ENCODE measurements at regions not wholly inside any gene's neighbourhood (a gene's known extent, or its start where the extent isn't known, plus 50 kb on each side); places are given as distances from the start of the nearest gene placed in this dataset.

- ATAC-seq (ENCODE audit: insufficient read depth, low FRiP score), result no peak
- Histone ChIP-seq H3K4me1 (ENCODE audit: control insufficient read depth in 5 of 5, insufficient read depth in 5 of 5, low read length in 5 of 5) (peaks cover 6 to 19% (median 11%) of the 10 kb centered on the region in 5 donors), H3K36me3 (ENCODE audit: control insufficient read depth in 4 of 4, insufficient read depth in 4 of 4, low read length in 4 of 4) (no peaks in the 10 kb centered on the region), H3K9me3 (ENCODE audit: control insufficient read depth in 4 of 4, insufficient read depth in 3 of 4, low read length in 3 of 4) (no peaks in the 10 kb centered on the region), H3K27me3 (ENCODE audit: control insufficient read depth in 3 of 3, insufficient read depth in 3 of 3, low read length in 2 of 3) (peaks cover 0 to 22% (median 14%) of the 10 kb centered on the region in 3 donors), H3K27ac (ENCODE audit: low read depth in 1 of 2, low read length in 1 of 2) (peak overlapping the region in 1 of 2 donors; percentile 99), H3K4me3 (no peak overlapping the region), H3K9ac (ENCODE audit: insufficient read depth in 1 of 2, low read length in 2 of 2) (no peak overlapping the region)
- DNase-seq, result peak in 1 of 3 donors; percentile 28
- TF ChIP-seq CTCF (IDR thresholded peaks at IDR 0.05; ENCODE audit: control extremely low read depth, extremely low read depth), result no peak
- WGBS, 2 donors, result 90 to 93% methylated on average over 2 of the region's 2 CpGs
These were observed 222.0 kb upstream of the IL12A start for GRCh38 chr3:159766563-159767185.

GRCh38 chr3:159770998-159771397 lies 217.6 kb upstream of the IL12A start:
- no peak overlapping the region for H3K9ac ChIP-seq (ENCODE audit: insufficient read depth in 1 of 2, low read length in 2 of 2)
- H3K27ac ChIP-seq (ENCODE audit: low read depth in 1 of 2, low read length in 1 of 2), result no peak overlapping the region
- H3K27me3 ChIP-seq (ENCODE audit: control insufficient read depth in 3 of 3, insufficient read depth in 3 of 3, low read length in 2 of 3), result peaks cover 0 to 13% (median 6%) of the 10 kb centered on the region in 3 donors
- no peak for DNase-seq
- TF ChIP-seq CTCF (IDR thresholded peaks at IDR 0.05; ENCODE audit: control extremely low read depth, extremely low read depth), result no peak
- no peak overlapping the region for H3K4me3 ChIP-seq
- WGBS, 2 donors, result 82 to 91% methylated on average over 2 of the region's 2 CpGs
- H3K9me3 ChIP-seq (ENCODE audit: control insufficient read depth in 4 of 4, insufficient read depth in 3 of 4, low read length in 3 of 4), result no peaks in the 10 kb centered on the region
- H3K4me1 ChIP-seq (ENCODE audit: control insufficient read depth in 5 of 5, insufficient read depth in 5 of 5, low read length in 5 of 5), result peaks cover 0 to 16% (median 2%) of the 10 kb centered on the region in 5 donors
- ATAC-seq (ENCODE audit: insufficient read depth, low FRiP score), result no peak
- no peaks in the 10 kb centered on the region for H3K36me3 ChIP-seq (ENCODE audit: control insufficient read depth in 4 of 4, insufficient read depth in 4 of 4, low read length in 4 of 4)

GRCh38 chr3:159771865-159772611 lies 216.6 kb upstream of the IL12A start:
- no peak for ATAC-seq (ENCODE audit: insufficient read depth, low FRiP score)

More at GRCh38 chr3:159771865-159772611, 216.6 kb upstream of the IL12A start:
- DNase-seq, result no peak
- H3K9me3 ChIP-seq (ENCODE audit: control insufficient read depth in 4 of 4, insufficient read depth in 3 of 4, low read length in 3 of 4), result no peaks in the 10 kb centered on the region
- peaks cover 0 to 6% (median 3%) of the 10 kb centered on the region in 3 donors for H3K27me3 ChIP-seq (ENCODE audit: control insufficient read depth in 3 of 3, insufficient read depth in 3 of 3, low read length in 2 of 3)
- no peak overlapping the region for H3K27ac ChIP-seq (ENCODE audit: low read depth in 1 of 2, low read length in 1 of 2)
- H3K4me1 ChIP-seq (ENCODE audit: control insufficient read depth in 5 of 5, insufficient read depth in 5 of 5, low read length in 5 of 5), result peaks cover 0 to 20% (median 0%) of the 10 kb centered on the region in 5 donors
- 95 to 96% methylated on average over 11 of the region's 11 CpGs for WGBS, 2 donors
- no peak overlapping the region for H3K9ac ChIP-seq (ENCODE audit: insufficient read depth in 1 of 2, low read length in 2 of 2)
- H3K4me3 ChIP-seq, result no peak overlapping the region
- no peaks in the 10 kb centered on the region for H3K36me3 ChIP-seq (ENCODE audit: control insufficient read depth in 4 of 4, insufficient read depth in 4 of 4, low read length in 4 of 4)
- no peak for TF ChIP-seq CTCF (IDR thresholded peaks at IDR 0.05; ENCODE audit: control extremely low read depth, extremely low read depth)
